ENCODE measurements at regions not wholly inside any gene's neighbourhood (a gene's known extent, or its start where the extent isn't known, plus 50 kb on each side); places are given as distances from the start of the nearest gene placed in this dataset.
A peak's percentile ranks its signal among the peaks of the same experiment; 100 is the strongest.

DNA sequence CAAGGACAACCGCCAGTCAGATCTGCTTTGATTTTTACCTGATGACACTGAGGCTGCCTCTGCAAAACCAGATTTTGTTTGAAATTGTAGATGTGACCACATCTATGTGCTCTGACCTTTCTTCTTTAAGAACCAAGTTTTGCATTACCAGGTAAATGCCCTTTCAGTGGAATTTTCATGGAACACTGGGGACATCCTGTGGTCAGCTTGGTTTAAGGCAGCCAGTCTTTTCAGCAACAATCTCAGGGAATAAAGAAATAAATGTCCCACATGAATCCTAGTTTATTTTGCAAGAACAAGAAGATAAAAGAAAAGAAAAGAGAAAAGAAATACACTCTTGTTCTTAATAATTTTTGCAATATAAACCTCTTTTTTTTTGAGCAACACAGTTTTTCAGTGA, 90.6 kb downstream of the POU3F3 start:
- no peaks in the 10 kb centered on the region for H3K9me2 ChIP-seq (ENCODE audit: insufficient read depth, low read length)
- H3K9ac ChIP-seq (ENCODE audit: low read length), result no peak overlapping the region
- no peak overlapping the region for H3K27ac ChIP-seq (ENCODE audit: low read length)
- H2AFZ ChIP-seq (ENCODE audit: low read depth, low read length), result no peak overlapping the region
- H3K27me3 ChIP-seq (ENCODE audit: insufficient read depth, low read depth, low read length), result no peaks in the 10 kb centered on the region
- H3K9me3 ChIP-seq (ENCODE audit: low read length), result no peaks in the 10 kb centered on the region
- no peak overlapping the region for H3K4me3 ChIP-seq (ENCODE audit: low read length)
- no peak overlapping the region for H3K4me2 ChIP-seq (ENCODE audit: low read length)
- H3K36me3 ChIP-seq (ENCODE audit: insufficient read depth, low read length), result no peaks in the 10 kb centered on the region
- no peaks in the 10 kb centered on the region for H3F3A ChIP-seq (ENCODE audit: insufficient read depth, low read length, poor library complexity, severe bottlenecking)
- H3K79me2 ChIP-seq (replicated peaks; ENCODE audit: insufficient read depth, low read length), result no peaks in the 10 kb centered on the region
- no peaks in the 10 kb centered on the region for H4K20me1 ChIP-seq (ENCODE audit: insufficient read depth)
- TF ChIP-seq, protein P1, sequence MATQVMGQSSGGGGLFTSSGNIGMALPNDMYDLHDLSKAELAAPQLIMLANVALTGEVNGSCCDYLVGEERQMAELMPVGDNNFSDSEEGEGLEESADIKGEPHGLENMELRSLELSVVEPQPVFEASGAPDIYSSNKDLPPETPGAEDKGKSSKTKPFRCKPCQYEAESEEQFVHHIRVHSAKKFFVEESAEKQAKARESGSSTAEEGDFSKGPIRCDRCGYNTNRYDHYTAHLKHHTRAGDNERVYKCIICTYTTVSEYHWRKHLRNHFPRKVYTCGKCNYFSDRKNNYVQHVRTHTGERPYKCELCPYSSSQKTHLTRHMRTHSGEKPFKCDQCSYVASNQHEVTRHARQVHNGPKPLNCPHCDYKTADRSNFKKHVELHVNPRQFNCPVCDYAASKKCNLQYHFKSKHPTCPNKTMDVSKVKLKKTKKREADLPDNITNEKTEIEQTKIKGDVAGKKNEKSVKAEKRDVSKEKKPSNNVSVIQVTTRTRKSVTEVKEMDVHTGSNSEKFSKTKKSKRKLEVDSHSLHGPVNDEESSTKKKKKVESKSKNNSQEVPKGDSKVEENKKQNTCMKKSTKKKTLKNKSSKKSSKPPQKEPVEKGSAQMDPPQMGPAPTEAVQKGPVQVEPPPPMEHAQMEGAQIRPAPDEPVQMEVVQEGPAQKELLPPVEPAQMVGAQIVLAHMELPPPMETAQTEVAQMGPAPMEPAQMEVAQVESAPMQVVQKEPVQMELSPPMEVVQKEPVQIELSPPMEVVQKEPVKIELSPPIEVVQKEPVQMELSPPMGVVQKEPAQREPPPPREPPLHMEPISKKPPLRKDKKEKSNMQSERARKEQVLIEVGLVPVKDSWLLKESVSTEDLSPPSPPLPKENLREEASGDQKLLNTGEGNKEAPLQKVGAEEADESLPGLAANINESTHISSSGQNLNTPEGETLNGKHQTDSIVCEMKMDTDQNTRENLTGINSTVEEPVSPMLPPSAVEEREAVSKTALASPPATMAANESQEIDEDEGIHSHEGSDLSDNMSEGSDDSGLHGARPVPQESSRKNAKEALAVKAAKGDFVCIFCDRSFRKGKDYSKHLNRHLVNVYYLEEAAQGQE (IDR thresholded peaks at IDR 0.05; ENCODE audit: borderline replicate concordance), result no peak
- TF ChIP-seq EP300 (conservative IDR thresholded peaks at IDR 0.05; ENCODE audit: poor library complexity, severe bottlenecking) (no peak), SMC3 (conservative IDR thresholded peaks at IDR 0.05; ENCODE audit: poor library complexity) (peak; percentile 60), CTCF (IDR thresholded peaks at IDR 0.05; ENCODE audit: poor library complexity, severe bottlenecking) (peak; percentile 56), EZH2 (IDR thresholded peaks at IDR 0.05; ENCODE audit: borderline replicate concordance, insufficient read depth, low read length, poor library complexity, severe bottlenecking) (no peak), POLR2AphosphoS5 (IDR thresholded peaks at IDR 0.05) (no peak), RAD21 (conservative IDR thresholded peaks at IDR 0.05) (peak; percentile 68), TAF1 (IDR thresholded peaks at IDR 0.05; ENCODE audit: low read depth) (no peak), MXI1 (conservative IDR thresholded peaks at IDR 0.05; ENCODE audit: poor library complexity, severe bottlenecking) (no peak)

GRCh38 chr2:104945121-104945520, 91.2 kb downstream of the POU3F3 start:
- Histone ChIP-seq H3K27ac (ENCODE audit: low read length) (no peak overlapping the region), H3K27me3 (ENCODE audit: insufficient read depth, low read depth, low read length) (no peaks in the 10 kb centered on the region), H2AFZ (ENCODE audit: low read depth, low read length) (no peak overlapping the region), H3F3A (ENCODE audit: insufficient read depth, low read length, poor library complexity, severe bottlenecking) (no peaks in the 10 kb centered on the region), H3K9me3 (ENCODE audit: low read length) (no peaks in the 10 kb centered on the region), H3K4me3 (ENCODE audit: low read length) (no peak overlapping the region), H4K20me1 (ENCODE audit: insufficient read depth) (no peaks in the 10 kb centered on the region), H3K9me2 (ENCODE audit: insufficient read depth, low read length) (no peaks in the 10 kb centered on the region), H3K79me2 (replicated peaks; ENCODE audit: insufficient read depth, low read length) (no peaks in the 10 kb centered on the region), H3K36me3 (ENCODE audit: insufficient read depth, low read length) (no peaks in the 10 kb centered on the region), H3K9ac (ENCODE audit: low read length) (no peak overlapping the region), H3K4me2 (ENCODE audit: low read length) (no peak overlapping the region)
- no peak for TF ChIP-seq RAD21 (conservative IDR thresholded peaks at IDR 0.05)
- TF ChIP-seq SMC3 (conservative IDR thresholded peaks at IDR 0.05; ENCODE audit: poor library complexity), result no peak
- TF ChIP-seq EZH2 (IDR thresholded peaks at IDR 0.05; ENCODE audit: borderline replicate concordance, insufficient read depth, low read length, poor library complexity, severe bottlenecking), result no peak
- no peak for TF ChIP-seq MXI1 (conservative IDR thresholded peaks at IDR 0.05; ENCODE audit: poor library complexity, severe bottlenecking)
- TF ChIP-seq EP300 (conservative IDR thresholded peaks at IDR 0.05; ENCODE audit: poor library complexity, severe bottlenecking), result no peak
- no peak for TF ChIP-seq TAF1 (IDR thresholded peaks at IDR 0.05; ENCODE audit: low read depth)

Data from neural cell (in vitro differentiated cells).